Neural cell (in vitro differentiated cells): ENCODE measurements at regions not wholly inside any gene's neighbourhood (a gene's known extent, or its start where the extent isn't known, plus 50 kb on each side); places are given as distances from the start of the nearest gene placed in this dataset.

ENCODE experiments used
- H2AFZ ChIP-seq: fragments of 200-600, 300-800 bp; sonication (generic), shearing (Covaris generic); 2 replicates; pipeline ENCODE4 v1.6.0; 2014; ENCODE audit warnings: low read depth, mild to moderate bottlenecking, antibody characterized with exemption, low read length, moderate library complexity
- H3F3A ChIP-seq: fragments of 200-600 bp; shearing (Covaris generic); 2 replicates; pipeline ENCODE4 v1.6.1; 2016; ENCODE audit warnings: mild to moderate bottlenecking, moderate library complexity, mixed read lengths, antibody characterized with exemption, low read length; ENCODE audit not compliant: insufficient read depth, poor library complexity, severe bottlenecking
- H3K27ac ChIP-seq: fragments of 200-600, 300-800 bp; sonication (generic), shearing (Covaris generic); 2 replicates; pipeline ENCODE4 v1.5.1; 2014; ENCODE audit warnings: mild to moderate bottlenecking, low read length, moderate library complexity
- H3K27me3 ChIP-seq: fragments of 300-800, 200-600 bp; sonication (generic), shearing (Covaris generic); 2 replicates; pipeline ENCODE4 v1.6.0; 2014; ENCODE audit warnings: mild to moderate bottlenecking, low read depth, low read length, moderate library complexity; ENCODE audit not compliant: insufficient read depth
- H3K36me3 ChIP-seq: fragments of 300-800, 200-600 bp; sonication (generic), shearing (Covaris generic); 2 replicates; pipeline ENCODE4 v1.5.1; 2014; ENCODE audit warnings: mild to moderate bottlenecking, antibody characterized with exemption, low read length, moderate library complexity; ENCODE audit not compliant: insufficient read depth
- H3K4me2 ChIP-seq: fragments of 300-800, 200-600 bp; sonication (generic), shearing (Covaris generic); 2 replicates; pipeline ENCODE4 v1.6.0; 2014; ENCODE audit warnings: mild to moderate bottlenecking, low read length
- H3K4me3 ChIP-seq: fragments of 300-800, 200-600 bp; sonication (generic), shearing (Covaris generic); 2 replicates; pipeline ENCODE4 v1.5.1; 2014; ENCODE audit warnings: mild to moderate bottlenecking, low read length, moderate library complexity
- H3K79me2 ChIP-seq: fragments of 200-600 bp; shearing (Covaris generic); replicated peaks from 2 replicates; pipeline ENCODE4 v1.6.0; 2014; ENCODE audit warnings: mild to moderate bottlenecking, low read length, moderate library complexity; ENCODE audit not compliant: insufficient read depth
- H3K9ac ChIP-seq: fragments of 300-800, 200-600 bp; sonication (generic), shearing (Covaris generic); 2 replicates; pipeline ENCODE4 v1.6.1; 2016; ENCODE audit warnings: mild to moderate bottlenecking, low read length, mixed read lengths
- H3K9me2 ChIP-seq: fragments of 200-600 bp; shearing (Covaris generic); 2 replicates; pipeline ENCODE4 v1.6.1; 2016; ENCODE audit warnings: mild to moderate bottlenecking, low read length, mixed read lengths; ENCODE audit not compliant: insufficient read depth
- H3K9me3 ChIP-seq: fragments of 200-600, 300-800 bp; sonication (generic), shearing (Covaris generic); 2 replicates; pipeline ENCODE4 v1.6.1; 2016; ENCODE audit warnings: mild to moderate bottlenecking, mixed run types, low read length, moderate library complexity, mixed read lengths
- H4K20me1 ChIP-seq: fragments of 200-600 bp; shearing (Covaris generic); 2 replicates; pipeline ENCODE4 v1.6.1; 2016; ENCODE audit warnings: mild to moderate bottlenecking, mixed run types; ENCODE audit not compliant: insufficient read depth
- EP300 ChIP-seq: fragments of 450-650 bp; conservative IDR thresholded peaks from 2 replicates; pipeline ENCODE4 v1.6.1; 2014; ENCODE audit warnings: antibody characterized with exemption, mild to moderate bottlenecking, moderate library complexity; ENCODE audit not compliant: poor library complexity, severe bottlenecking
- EZH2 ChIP-seq: fragments of 200-600, 300-800 bp; shearing (Covaris generic), sonication (generic); IDR thresholded peaks from 2 replicates; pipeline ENCODE4 v1.6.1; 2014; ENCODE audit warnings: antibody characterized with exemption, low read length, borderline replicate concordance, mild to moderate bottlenecking; ENCODE audit not compliant: insufficient read depth, poor library complexity, severe bottlenecking
- MXI1 ChIP-seq: fragments of 450-650 bp; conservative IDR thresholded peaks from 2 replicates; pipeline ENCODE4 v1.6.1; 2014; ENCODE audit warnings: antibody characterized with exemption, mild to moderate bottlenecking; ENCODE audit not compliant: poor library complexity, severe bottlenecking
- POLR2AphosphoS5 ChIP-seq: IDR thresholded peaks from 2 replicates; pipeline ENCODE4 v1.6.1; 2012
- RAD21 ChIP-seq: fragments of 450-650 bp; conservative IDR thresholded peaks from 2 replicates; pipeline ENCODE4 v1.6.1; 2014; ENCODE audit warnings: antibody characterized with exemption, mild to moderate bottlenecking, moderate library complexity
- SMC3 ChIP-seq: fragments of 450-650 bp; conservative IDR thresholded peaks from 2 replicates; pipeline ENCODE4 v1.6.1; 2014; ENCODE audit warnings: antibody characterized with exemption, mild to moderate bottlenecking, moderate library complexity; ENCODE audit not compliant: poor library complexity
- TAF1 ChIP-seq: IDR thresholded peaks from 2 replicates; pipeline ENCODE4 v1.6.1; 2012; ENCODE audit warnings: low read depth
- TF ChIP-seq, protein P1 (sequence below): fragments of 450-650 bp; IDR thresholded peaks from 2 replicates; pipeline ENCODE4 v1.5.1; 2014; ENCODE audit warnings: antibody characterized with exemption, mild to moderate bottlenecking, moderate library complexity; ENCODE audit not compliant: poor library complexity, severe bottlenecking
- TF ChIP-seq, protein P2 (sequence below): IDR thresholded peaks from 2 replicates; pipeline ENCODE4 v1.6.1; 2012; ENCODE audit warnings: borderline replicate concordance

DNA sequence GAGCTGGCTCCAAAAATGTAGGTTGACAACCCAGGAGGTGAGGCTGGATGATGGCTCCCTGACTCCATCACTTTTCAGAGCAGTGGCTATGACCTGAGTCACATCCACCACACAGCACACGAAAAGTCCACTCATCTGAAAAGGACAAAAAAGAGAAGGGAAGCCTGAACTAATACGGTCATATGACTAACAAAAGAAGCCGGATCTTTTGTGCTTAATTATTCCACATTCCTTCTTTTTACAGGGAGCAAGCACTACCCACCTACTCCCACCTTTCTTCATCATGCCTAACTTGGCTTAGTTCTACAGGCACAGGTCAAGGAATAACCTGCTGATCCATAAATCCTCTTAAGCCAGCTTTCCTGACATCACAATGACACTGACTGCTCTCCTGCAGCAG is 601.3 kb upstream of the MIR17HG start:
- H3K9me2 ChIP-seq = no peaks in the 10 kb centered on the region
- no peak overlapping the region for H3K4me2 ChIP-seq
- no peak overlapping the region for H3K9ac ChIP-seq
- H3K9me3 ChIP-seq = no peaks in the 10 kb centered on the region
- TF ChIP-seq SMC3 (no peak), EZH2 (no peak), RAD21 (no peak), POLR2AphosphoS5 (no peak), MXI1 (no peak), TAF1 (no peak)
- TF ChIP-seq, protein P1, sequence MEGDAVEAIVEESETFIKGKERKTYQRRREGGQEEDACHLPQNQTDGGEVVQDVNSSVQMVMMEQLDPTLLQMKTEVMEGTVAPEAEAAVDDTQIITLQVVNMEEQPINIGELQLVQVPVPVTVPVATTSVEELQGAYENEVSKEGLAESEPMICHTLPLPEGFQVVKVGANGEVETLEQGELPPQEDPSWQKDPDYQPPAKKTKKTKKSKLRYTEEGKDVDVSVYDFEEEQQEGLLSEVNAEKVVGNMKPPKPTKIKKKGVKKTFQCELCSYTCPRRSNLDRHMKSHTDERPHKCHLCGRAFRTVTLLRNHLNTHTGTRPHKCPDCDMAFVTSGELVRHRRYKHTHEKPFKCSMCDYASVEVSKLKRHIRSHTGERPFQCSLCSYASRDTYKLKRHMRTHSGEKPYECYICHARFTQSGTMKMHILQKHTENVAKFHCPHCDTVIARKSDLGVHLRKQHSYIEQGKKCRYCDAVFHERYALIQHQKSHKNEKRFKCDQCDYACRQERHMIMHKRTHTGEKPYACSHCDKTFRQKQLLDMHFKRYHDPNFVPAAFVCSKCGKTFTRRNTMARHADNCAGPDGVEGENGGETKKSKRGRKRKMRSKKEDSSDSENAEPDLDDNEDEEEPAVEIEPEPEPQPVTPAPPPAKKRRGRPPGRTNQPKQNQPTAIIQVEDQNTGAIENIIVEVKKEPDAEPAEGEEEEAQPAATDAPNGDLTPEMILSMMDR = no peak
- TF ChIP-seq, protein P2, sequence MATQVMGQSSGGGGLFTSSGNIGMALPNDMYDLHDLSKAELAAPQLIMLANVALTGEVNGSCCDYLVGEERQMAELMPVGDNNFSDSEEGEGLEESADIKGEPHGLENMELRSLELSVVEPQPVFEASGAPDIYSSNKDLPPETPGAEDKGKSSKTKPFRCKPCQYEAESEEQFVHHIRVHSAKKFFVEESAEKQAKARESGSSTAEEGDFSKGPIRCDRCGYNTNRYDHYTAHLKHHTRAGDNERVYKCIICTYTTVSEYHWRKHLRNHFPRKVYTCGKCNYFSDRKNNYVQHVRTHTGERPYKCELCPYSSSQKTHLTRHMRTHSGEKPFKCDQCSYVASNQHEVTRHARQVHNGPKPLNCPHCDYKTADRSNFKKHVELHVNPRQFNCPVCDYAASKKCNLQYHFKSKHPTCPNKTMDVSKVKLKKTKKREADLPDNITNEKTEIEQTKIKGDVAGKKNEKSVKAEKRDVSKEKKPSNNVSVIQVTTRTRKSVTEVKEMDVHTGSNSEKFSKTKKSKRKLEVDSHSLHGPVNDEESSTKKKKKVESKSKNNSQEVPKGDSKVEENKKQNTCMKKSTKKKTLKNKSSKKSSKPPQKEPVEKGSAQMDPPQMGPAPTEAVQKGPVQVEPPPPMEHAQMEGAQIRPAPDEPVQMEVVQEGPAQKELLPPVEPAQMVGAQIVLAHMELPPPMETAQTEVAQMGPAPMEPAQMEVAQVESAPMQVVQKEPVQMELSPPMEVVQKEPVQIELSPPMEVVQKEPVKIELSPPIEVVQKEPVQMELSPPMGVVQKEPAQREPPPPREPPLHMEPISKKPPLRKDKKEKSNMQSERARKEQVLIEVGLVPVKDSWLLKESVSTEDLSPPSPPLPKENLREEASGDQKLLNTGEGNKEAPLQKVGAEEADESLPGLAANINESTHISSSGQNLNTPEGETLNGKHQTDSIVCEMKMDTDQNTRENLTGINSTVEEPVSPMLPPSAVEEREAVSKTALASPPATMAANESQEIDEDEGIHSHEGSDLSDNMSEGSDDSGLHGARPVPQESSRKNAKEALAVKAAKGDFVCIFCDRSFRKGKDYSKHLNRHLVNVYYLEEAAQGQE = no peak
- H3K36me3 ChIP-seq = no peaks in the 10 kb centered on the region
- H3F3A ChIP-seq = no peaks in the 10 kb centered on the region
- H3K4me3 ChIP-seq = no peak overlapping the region
- H3K27ac ChIP-seq = no peak overlapping the region
- no peaks in the 10 kb centered on the region for H3K27me3 ChIP-seq
- H3K79me2 ChIP-seq = no peaks in the 10 kb centered on the region
- no peak overlapping the region for H2AFZ ChIP-seq
- no peaks in the 10 kb centered on the region for H4K20me1 ChIP-seq

DNA sequence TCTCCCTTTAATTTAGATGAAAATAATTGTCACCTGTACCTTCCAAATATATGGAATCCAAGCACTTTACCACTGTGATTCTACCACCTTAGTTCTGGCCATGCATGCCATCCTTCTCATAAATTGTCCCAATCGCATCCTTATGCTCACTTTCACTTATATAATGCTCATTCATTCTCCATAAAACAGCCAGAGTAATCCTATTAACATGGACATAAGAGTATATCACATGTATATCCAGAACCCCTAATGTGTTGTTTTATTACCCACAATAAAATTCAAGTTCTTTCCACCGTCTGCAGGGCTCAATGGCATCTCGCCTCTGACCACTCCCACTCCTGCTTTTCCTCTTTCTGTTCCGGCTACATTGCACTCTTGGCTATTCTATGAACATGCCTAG is 597.5 kb upstream of the MIR17HG start:
- Histone ChIP-seq H3F3A (no peaks in the 10 kb centered on the region), H3K9ac (no peak overlapping the region), H3K27ac (no peak overlapping the region), H3K79me2 (no peaks in the 10 kb centered on the region), H2AFZ (no peak overlapping the region), H3K27me3 (no peaks in the 10 kb centered on the region), H3K9me3 (no peaks in the 10 kb centered on the region), H4K20me1 (no peaks in the 10 kb centered on the region), H3K4me3 (no peak overlapping the region), H3K36me3 (no peaks in the 10 kb centered on the region), H3K9me2 (no peaks in the 10 kb centered on the region), H3K4me2 (no peak overlapping the region)
- no peak for TF ChIP-seq EZH2
- no peak for TF ChIP-seq MXI1
- no peak for TF ChIP-seq RAD21
- TF ChIP-seq, protein P1 = no peak
- no peak for TF ChIP-seq POLR2AphosphoS5
- TF ChIP-seq, protein P2 = no peak
- no peak for TF ChIP-seq EP300
- no peak for TF ChIP-seq TAF1
- TF ChIP-seq SMC3 = no peak
